ENCODE measurements at regions not wholly inside any gene's neighbourhood (a gene's known extent, or its start where the extent isn't known, plus 50 kb on each side); places are given as distances from the start of the nearest gene placed in this dataset.

DNA sequence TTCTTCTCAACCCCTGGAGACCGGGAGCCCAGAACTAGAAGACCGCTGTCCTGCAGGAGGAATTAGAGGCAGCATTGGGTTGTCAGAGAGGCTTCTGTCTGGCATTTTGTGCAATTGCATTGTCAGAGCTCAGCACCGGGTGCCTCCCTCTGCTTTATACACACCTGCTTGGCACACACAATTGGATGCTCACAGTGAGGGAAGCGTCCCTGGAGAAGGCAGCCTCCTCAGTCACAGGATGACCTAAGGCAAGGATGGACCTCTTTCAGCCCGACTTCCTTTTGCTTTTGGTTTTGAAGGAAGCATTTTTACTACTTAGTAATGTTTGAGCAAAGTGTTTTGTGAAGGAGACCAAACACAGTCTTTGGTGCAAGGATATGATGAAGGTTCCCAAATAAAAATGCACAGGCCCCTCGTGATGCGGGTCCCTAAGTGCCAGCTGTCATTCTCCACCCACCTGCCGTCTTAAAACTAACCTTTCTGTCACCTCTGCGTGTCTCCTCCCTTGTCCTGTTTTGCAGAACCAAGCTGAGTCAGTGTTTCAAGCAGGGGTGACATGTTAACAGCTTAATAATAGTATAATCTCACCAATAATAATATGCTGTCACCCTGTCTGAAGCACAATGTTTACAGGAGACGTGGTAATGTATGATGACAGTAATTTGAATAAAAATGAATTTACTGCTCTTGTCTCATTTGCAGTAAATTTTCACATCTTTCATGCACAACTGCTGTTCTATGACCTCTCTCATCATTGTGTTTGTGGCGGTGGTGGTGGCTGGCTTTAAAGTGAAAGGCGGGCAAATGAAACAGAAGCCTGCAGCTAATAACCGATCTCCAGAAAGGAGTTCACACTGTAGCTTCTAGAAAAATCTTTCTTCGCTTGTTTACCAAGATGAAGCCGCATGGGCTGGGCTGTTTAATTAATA is 430.2 kb upstream of the MKI67 start:
- Histone ChIP-seq H3K4me1 (ENCODE audit: control insufficient read depth in 5 of 5, insufficient read depth in 5 of 5, low read length in 5 of 5) (no peaks in the 10 kb centered on the region), H3K27me3 (ENCODE audit: control insufficient read depth in 3 of 3, insufficient read depth in 3 of 3, low read length in 2 of 3) (peaks cover 0 to 15% (median 0%) of the 10 kb centered on the region in 3 donors), H3K36me3 (ENCODE audit: control insufficient read depth in 4 of 4, insufficient read depth in 4 of 4, low read length in 4 of 4) (no peaks in the 10 kb centered on the region), H3K9ac (ENCODE audit: insufficient read depth in 1 of 2, low read length in 2 of 2) (no peak overlapping the region), H3K4me3 (no peak overlapping the region), H3K9me3 (ENCODE audit: control insufficient read depth in 4 of 4, insufficient read depth in 3 of 4, low read length in 3 of 4) (peaks cover 0 to 3% (median 0%) of the 10 kb centered on the region in 4 donors), H3K27ac (ENCODE audit: low read depth in 1 of 2, low read length in 1 of 2) (no peak overlapping the region)
- 71 to 81% methylated on average over 15 of the region's 15 CpGs for WGBS, 2 donors
- DNase-seq = no peak
- TF ChIP-seq, protein P1, sequence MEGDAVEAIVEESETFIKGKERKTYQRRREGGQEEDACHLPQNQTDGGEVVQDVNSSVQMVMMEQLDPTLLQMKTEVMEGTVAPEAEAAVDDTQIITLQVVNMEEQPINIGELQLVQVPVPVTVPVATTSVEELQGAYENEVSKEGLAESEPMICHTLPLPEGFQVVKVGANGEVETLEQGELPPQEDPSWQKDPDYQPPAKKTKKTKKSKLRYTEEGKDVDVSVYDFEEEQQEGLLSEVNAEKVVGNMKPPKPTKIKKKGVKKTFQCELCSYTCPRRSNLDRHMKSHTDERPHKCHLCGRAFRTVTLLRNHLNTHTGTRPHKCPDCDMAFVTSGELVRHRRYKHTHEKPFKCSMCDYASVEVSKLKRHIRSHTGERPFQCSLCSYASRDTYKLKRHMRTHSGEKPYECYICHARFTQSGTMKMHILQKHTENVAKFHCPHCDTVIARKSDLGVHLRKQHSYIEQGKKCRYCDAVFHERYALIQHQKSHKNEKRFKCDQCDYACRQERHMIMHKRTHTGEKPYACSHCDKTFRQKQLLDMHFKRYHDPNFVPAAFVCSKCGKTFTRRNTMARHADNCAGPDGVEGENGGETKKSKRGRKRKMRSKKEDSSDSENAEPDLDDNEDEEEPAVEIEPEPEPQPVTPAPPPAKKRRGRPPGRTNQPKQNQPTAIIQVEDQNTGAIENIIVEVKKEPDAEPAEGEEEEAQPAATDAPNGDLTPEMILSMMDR (IDR thresholded peaks at IDR 0.05; ENCODE audit: control extremely low read depth, extremely low read depth) = no peak
- no peak for ATAC-seq (ENCODE audit: insufficient read depth, low FRiP score)

DNA sequence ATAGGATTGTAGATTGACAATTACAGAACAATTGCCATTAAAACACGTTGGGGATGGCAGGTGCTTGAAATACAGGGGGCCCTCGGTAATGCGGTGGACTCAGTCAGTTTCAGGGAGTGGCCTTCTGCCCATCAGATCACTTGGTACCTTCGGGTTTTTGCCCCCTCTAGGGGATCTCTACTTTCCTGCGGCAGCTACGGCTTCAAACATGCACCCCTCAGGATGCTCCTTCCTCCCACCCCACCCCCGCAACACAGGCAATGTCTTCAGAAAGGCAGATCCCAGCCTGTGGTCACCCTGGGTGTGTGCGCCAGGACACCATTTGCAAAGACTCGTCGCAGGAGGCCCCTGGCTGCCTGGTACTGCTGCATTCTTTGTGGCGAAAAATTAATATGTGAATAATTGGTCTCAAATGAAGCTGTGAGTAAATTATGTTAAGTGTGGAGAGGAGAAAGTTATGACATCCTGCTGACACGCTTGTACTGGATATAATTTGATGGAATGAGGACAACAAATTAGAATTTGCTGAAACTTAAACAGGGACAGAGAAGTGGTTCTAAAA is 431.0 kb upstream of the MKI67 start:
- no peak for ATAC-seq (ENCODE audit: insufficient read depth, low FRiP score)
- Histone ChIP-seq H3K9ac (ENCODE audit: insufficient read depth in 1 of 2, low read length in 2 of 2) (no peak overlapping the region), H3K36me3 (ENCODE audit: control insufficient read depth in 4 of 4, insufficient read depth in 4 of 4, low read length in 4 of 4) (no peaks in the 10 kb centered on the region), H3K9me3 (ENCODE audit: control insufficient read depth in 4 of 4, insufficient read depth in 3 of 4, low read length in 3 of 4) (peaks cover 0 to 6% (median 0%) of the 10 kb centered on the region in 4 donors), H3K27me3 (ENCODE audit: control insufficient read depth in 3 of 3, insufficient read depth in 3 of 3, low read length in 2 of 3) (peaks cover 0 to 15% (median 0%) of the 10 kb centered on the region in 3 donors), H3K4me1 (ENCODE audit: control insufficient read depth in 5 of 5, insufficient read depth in 5 of 5, low read length in 5 of 5) (no peaks in the 10 kb centered on the region), H3K4me3 (no peak overlapping the region), H3K27ac (ENCODE audit: low read depth in 1 of 2, low read length in 1 of 2) (no peak overlapping the region)
- TF ChIP-seq, protein P1 (IDR thresholded peaks at IDR 0.05; ENCODE audit: control extremely low read depth, extremely low read depth) = no peak
- 73 to 79% methylated on average over 12 of the region's 12 CpGs for WGBS, 2 donors
- DNase-seq = no peak

DNA sequence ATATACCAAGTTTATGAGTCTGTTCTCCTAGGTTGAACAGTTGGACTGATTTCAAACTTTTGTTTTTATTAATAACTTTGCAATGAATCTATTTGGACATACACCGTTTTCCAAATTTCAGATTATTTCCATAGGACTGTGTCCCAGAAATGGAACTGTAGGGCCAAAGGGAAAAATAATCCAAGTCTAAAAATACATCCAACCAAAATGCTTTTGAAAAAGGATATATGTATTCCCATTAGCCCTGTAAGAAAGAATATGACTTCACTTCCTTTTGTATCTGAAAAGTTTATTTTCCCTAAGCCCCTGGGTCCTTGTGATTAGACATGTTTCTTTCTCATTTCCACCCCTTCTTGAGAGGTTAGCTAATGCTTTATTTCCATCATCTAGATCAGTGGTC is 434.2 kb upstream of the MKI67 start:
- Histone ChIP-seq H3K4me3 (no peak overlapping the region), H3K4me1 (ENCODE audit: control insufficient read depth in 5 of 5, insufficient read depth in 5 of 5, low read length in 5 of 5) (no peaks in the 10 kb centered on the region), H3K36me3 (ENCODE audit: control insufficient read depth in 4 of 4, insufficient read depth in 4 of 4, low read length in 4 of 4) (no peaks in the 10 kb centered on the region), H3K27ac (ENCODE audit: low read depth in 1 of 2, low read length in 1 of 2) (no peak overlapping the region), H3K27me3 (ENCODE audit: control insufficient read depth in 3 of 3, insufficient read depth in 3 of 3, low read length in 2 of 3) (peaks cover 0 to 15% (median 0%) of the 10 kb centered on the region in 3 donors), H3K9ac (ENCODE audit: insufficient read depth in 1 of 2, low read length in 2 of 2) (no peak overlapping the region), H3K9me3 (ENCODE audit: control insufficient read depth in 4 of 4, insufficient read depth in 3 of 4, low read length in 3 of 4) (peaks cover 0 to 8% (median 0%) of the 10 kb centered on the region in 4 donors)
- WGBS, 2 donors = 67 to 83% methylated on average over 1 of the region's 1 CpG
- DNase-seq = no peak
- TF ChIP-seq, protein P1 (IDR thresholded peaks at IDR 0.05; ENCODE audit: control extremely low read depth, extremely low read depth) = no peak
- ATAC-seq (ENCODE audit: insufficient read depth, low FRiP score) = no peak

All from lung (tissue), 11 donors.